ENCODE measurements at regions not wholly inside any gene's neighbourhood (a gene's known extent, or its start where the extent isn't known, plus 50 kb on each side); places are given as distances from the start of the nearest gene placed in this dataset.

DNA sequence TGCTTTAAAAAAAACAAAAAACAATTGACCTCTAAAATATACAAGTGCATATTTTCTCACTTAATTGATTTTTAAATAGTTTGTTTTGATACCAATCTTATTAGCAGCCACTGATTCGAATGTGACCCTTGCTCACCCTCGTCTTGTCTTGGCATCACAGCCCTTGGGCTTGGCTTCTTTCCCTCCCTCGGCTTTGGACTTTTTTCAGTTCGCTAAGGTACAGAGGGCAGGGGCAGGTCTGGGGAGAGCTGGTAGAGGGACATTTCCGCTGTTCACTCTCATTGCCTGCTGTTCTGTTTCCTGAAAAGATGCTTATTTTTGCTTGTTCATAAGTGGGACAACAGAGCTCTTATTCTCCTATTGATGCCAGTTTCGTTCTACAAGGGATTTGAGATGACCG is 88.5 kb upstream of the RPS6KA3 start:
- peak; percentile 20 for DNase-seq
- H3K27ac ChIP-seq: no peak overlapping the region
- TF ChIP-seq, protein P1, sequence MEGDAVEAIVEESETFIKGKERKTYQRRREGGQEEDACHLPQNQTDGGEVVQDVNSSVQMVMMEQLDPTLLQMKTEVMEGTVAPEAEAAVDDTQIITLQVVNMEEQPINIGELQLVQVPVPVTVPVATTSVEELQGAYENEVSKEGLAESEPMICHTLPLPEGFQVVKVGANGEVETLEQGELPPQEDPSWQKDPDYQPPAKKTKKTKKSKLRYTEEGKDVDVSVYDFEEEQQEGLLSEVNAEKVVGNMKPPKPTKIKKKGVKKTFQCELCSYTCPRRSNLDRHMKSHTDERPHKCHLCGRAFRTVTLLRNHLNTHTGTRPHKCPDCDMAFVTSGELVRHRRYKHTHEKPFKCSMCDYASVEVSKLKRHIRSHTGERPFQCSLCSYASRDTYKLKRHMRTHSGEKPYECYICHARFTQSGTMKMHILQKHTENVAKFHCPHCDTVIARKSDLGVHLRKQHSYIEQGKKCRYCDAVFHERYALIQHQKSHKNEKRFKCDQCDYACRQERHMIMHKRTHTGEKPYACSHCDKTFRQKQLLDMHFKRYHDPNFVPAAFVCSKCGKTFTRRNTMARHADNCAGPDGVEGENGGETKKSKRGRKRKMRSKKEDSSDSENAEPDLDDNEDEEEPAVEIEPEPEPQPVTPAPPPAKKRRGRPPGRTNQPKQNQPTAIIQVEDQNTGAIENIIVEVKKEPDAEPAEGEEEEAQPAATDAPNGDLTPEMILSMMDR (IDR thresholded peaks at IDR 0.05): no peak

DNA sequence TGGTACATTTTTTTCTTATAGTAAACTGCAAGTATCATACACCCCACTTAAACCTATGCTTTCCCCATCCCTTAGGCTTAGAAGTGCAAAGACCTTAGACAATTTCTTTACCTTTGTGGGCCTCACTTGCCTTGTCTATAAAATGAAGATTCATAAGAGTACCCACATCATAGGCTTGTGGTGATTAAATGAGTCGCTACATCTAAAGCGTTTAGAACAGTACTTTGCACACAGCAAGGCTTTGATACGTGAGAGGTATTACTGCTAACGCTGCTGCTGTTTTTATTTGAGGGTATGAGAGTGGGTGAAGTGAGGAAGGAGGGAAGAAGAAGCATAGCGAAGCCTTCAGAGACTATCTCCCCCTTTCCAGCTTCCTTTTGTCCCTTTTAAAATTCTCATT is 87.8 kb upstream of the RPS6KA3 start:
- DNase-seq: no peak
- Histone ChIP-seq H3K9me3 (no peaks in the 10 kb centered on the region), H3K4me3 (no peak overlapping the region), H3K4me1 (no peaks in the 10 kb centered on the region), H3K27me3 (no peaks in the 10 kb centered on the region), H3K27ac (no peak overlapping the region), H3K36me3 (no peaks in the 10 kb centered on the region), H3K9ac (ENCODE audit: low read depth in 2 of 2, low read length in 2 of 2) (no peak overlapping the region)
- TF ChIP-seq, protein P1 (IDR thresholded peaks at IDR 0.05): no peak
- intact Hi-C loops (cut with DNase I): no loop called here

More for the DNA sequence above, 88.5 kb upstream of the RPS6KA3 start:
- Histone ChIP-seq H3K4me1 (no peaks in the 10 kb centered on the region), H3K27me3 (no peaks in the 10 kb centered on the region), H3K9ac (ENCODE audit: low read depth in 2 of 2, low read length in 2 of 2) (no peak overlapping the region), H3K9me3 (no peaks in the 10 kb centered on the region), H3K4me3 (no peak overlapping the region), H3K36me3 (no peaks in the 10 kb centered on the region)
- intact Hi-C loops (cut with DNase I): no loop called here

DNA sequence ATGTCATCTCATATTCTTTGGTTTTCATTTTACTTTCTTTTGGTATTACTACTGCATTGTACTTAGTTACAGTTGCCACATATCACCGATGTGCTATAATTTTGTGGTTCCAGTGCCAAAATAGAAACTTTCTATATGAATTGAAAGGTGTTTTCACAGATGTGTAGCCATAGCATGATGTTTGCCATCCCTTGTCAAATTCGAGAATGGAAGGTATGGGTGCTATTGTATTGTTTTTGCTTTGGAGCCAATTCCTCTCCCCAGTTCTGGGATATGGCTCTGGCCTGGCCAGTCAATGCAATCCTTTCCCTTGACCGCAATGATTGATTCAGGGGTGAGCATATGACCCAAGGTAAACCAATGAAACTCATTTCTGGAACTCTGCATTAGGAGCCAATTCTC is 86.2 kb upstream of the RPS6KA3 start:
- Histone ChIP-seq H3K9ac (ENCODE audit: low read depth in 2 of 2, low read length in 2 of 2) (no peak overlapping the region), H3K36me3 (no peaks in the 10 kb centered on the region), H3K27me3 (no peaks in the 10 kb centered on the region), H3K9me3 (no peaks in the 10 kb centered on the region), H3K4me3 (no peak overlapping the region), H3K27ac (no peak overlapping the region), H3K4me1 (no peaks in the 10 kb centered on the region)
- TF ChIP-seq, protein P1 (IDR thresholded peaks at IDR 0.05): no peak
- DNase-seq: no peak
- intact Hi-C loops (cut with DNase I): no loop called here

DNA sequence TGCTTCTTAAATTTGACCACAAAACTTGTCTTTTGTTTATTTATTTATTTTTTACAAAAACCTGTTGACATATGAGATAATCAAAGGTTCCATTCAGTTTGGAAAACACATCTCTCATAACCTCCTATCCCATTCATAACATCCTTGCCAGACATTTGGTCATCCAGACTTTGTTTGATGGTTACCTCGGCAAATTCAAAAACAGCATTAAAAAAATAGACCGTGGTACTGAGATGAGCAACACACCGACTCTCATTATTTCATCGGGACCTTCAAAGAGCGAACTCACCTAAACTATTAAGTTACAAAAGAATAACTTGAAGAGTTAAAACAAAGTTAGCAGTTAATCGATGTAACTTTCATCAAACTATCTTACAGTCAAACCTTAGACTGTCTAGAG is 85.8 kb upstream of the RPS6KA3 start:
- H3K4me3 ChIP-seq: no peak overlapping the region
- no peak for DNase-seq
- H3K27ac ChIP-seq: no peak overlapping the region
- H3K36me3 ChIP-seq: no peaks in the 10 kb centered on the region
- no peaks in the 10 kb centered on the region for H3K27me3 ChIP-seq
- TF ChIP-seq, protein P1 (IDR thresholded peaks at IDR 0.05): no peak
- no peaks in the 10 kb centered on the region for H3K9me3 ChIP-seq
- no peak overlapping the region for H3K9ac ChIP-seq (ENCODE audit: low read depth in 2 of 2, low read length in 2 of 2)
- no peaks in the 10 kb centered on the region for H3K4me1 ChIP-seq
- intact Hi-C loops (cut with DNase I): no loop called here

DNA sequence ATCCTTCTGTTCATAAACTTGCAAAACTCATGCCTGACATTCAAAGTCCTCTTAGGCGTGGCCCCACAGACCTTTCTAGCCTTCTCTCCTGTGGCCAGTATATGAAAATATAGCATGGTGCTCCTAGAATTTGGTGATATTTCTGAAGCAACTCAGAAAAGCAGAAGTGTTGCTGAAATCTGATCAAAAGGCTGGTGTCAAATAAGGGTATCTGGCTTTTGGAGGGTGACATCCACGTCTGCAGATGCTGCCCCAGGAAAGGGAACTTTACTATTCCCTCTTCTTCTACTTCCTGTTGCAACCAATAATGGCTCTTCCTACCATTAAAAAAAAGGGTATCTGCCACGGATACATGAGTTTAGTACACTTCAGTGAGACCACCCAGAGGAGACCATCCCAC is 83.9 kb upstream of the RPS6KA3 start:
- H3K9ac ChIP-seq (ENCODE audit: low read depth in 2 of 2, low read length in 2 of 2): no peak overlapping the region
- no peaks in the 10 kb centered on the region for H3K27me3 ChIP-seq
- H3K27ac ChIP-seq: no peak overlapping the region
- H3K9me3 ChIP-seq: no peaks in the 10 kb centered on the region
- H3K36me3 ChIP-seq: no peaks in the 10 kb centered on the region
- intact Hi-C loops (cut with DNase I): no loop called here
- DNase-seq: no peak
- no peak overlapping the region for H3K4me3 ChIP-seq
- H3K4me1 ChIP-seq: no peaks in the 10 kb centered on the region
- TF ChIP-seq, protein P1 (IDR thresholded peaks at IDR 0.05): no peak

DNA sequence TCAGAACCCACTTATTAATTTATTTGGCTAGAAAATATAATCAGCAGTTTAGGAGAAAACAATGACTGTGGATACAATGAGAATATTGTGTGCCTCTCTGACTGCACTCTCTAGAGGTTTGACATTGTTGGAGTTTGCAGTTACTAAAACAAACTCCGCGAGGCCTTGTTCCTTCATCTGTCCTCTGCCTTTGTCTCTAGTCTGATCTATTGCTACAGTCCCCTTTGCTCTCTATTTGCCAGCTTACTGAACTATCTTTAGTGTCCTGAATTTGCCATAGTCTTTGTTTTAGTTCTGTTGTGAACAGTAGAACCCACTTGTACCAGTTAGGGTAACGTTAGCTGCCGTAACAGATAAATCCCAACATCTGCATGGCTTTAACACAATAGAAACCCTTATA is 81.4 kb upstream of the RPS6KA3 start:
- no peaks in the 10 kb centered on the region for H3K27me3 ChIP-seq
- no peaks in the 10 kb centered on the region for H3K4me1 ChIP-seq
- no peak for DNase-seq
- intact Hi-C loops (cut with DNase I): no loop called here
- H3K4me3 ChIP-seq: no peak overlapping the region
- no peak overlapping the region for H3K9ac ChIP-seq (ENCODE audit: low read depth in 2 of 2, low read length in 2 of 2)
- TF ChIP-seq, protein P1 (IDR thresholded peaks at IDR 0.05): no peak
- no peaks in the 10 kb centered on the region for H3K36me3 ChIP-seq
- no peaks in the 10 kb centered on the region for H3K9me3 ChIP-seq
- no peak overlapping the region for H3K27ac ChIP-seq

Data from colonic mucosa (tissue), 4 donors.